SK-N-SH (cell line): ENCODE measurements at regions not wholly inside any gene's neighbourhood (a gene's known extent, or its start where the extent isn't known, plus 50 kb on each side); places are given as distances from the start of the nearest gene placed in this dataset.

Source experiments
- CTCF ChIA-PET: fragments of 300-600, 350-600 bp; formaldehyde crosslinking; extraction: SDS; loops from one replicate; lab custom pipeline; 2021; lab: Yijun Ruan, JAX
- POLR2A ChIA-PET: fragments of 350-600 bp; sonication (Branson Sonifier 250); formaldehyde crosslinking; extraction: SDS; loops from one replicate; lab custom pipeline; 2020; ENCODE audit warnings: antibody characterized with exemption, inconsistent platforms; lab: Yijun Ruan, JAX
- DNase-seq: peaks from one replicate; pipeline ENCODE4 v3.0.0; 2012
- H2AFZ ChIP-seq: fragments of 200-600 bp; sonication (generic); 2 replicates; pipeline ENCODE4 v1.8.1; 2016; ENCODE audit warnings: antibody characterized with exemption, mild to moderate bottlenecking, low read depth
- H3F3A ChIP-seq: fragments of 200-600 bp; sonication (generic); replicated peaks from 2 replicates; pipeline ENCODE3; 2016; ENCODE audit warnings: antibody characterized with exemption, mild to moderate bottlenecking; ENCODE audit not compliant: insufficient read depth
- H3K27ac ChIP-seq, 2 experiments: fragments of 200-500 bp in 1 of 2; fragments of 200-600 bp in 1 of 2; sonication (Bioruptor generic) in 1 of 2; sonication (generic), shearing (Covaris generic) in 1 of 2; 2 replicates each; pipeline versions ENCODE4 v1.5.1 to v1.6.1; 2014 to 2016; ENCODE audit warnings: low read depth in 2 of 2, inconsistent platforms in 1 of 2, low read length in 1 of 2, mild to moderate bottlenecking in 1 of 2, mixed read lengths in 1 of 2
- H3K27me3 ChIP-seq: fragments of 200-600 bp; sonication (generic), shearing (Covaris generic); 2 replicates; pipeline ENCODE4 v1.6.1; 2016; ENCODE audit warnings: mixed run types; ENCODE audit not compliant: insufficient read depth
- H3K36me3 ChIP-seq, 2 experiments: fragments of 200-500 bp in 1 of 2; fragments of 200-600 bp in 1 of 2; sonication (Bioruptor generic) in 1 of 2; sonication (generic) in 1 of 2; replicated peaks in 1 of 2; 2 replicates each; pipeline versions ENCODE3 to v1.5.1; 2014 to 2016; ENCODE audit warnings: low read length in 1 of 2, mild to moderate bottlenecking in 1 of 2; ENCODE audit not compliant: insufficient read depth in 2 of 2, control insufficient read depth in 1 of 2
- H3K4me1 ChIP-seq, 2 experiments: fragments of 200-500 bp in 1 of 2; fragments of 200-600 bp in 1 of 2; sonication (Bioruptor generic) in 1 of 2; sonication (generic), shearing (Covaris generic) in 1 of 2; 2 replicates each; pipeline versions ENCODE4 v1.5.1 to v1.6.1; 2014 to 2016; ENCODE audit warnings: low read depth in 1 of 2, low read length in 1 of 2, mixed run types in 1 of 2; ENCODE audit not compliant: insufficient read depth in 2 of 2, control insufficient read depth in 1 of 2
- H3K4me2 ChIP-seq: fragments of 200-600 bp; sonication (generic), shearing (Covaris generic); 2 replicates; pipeline ENCODE4 v1.6.1; 2017; ENCODE audit warnings: mixed run types
- H3K4me3 ChIP-seq, 2 experiments: fragments of 200-500 bp in 1 of 2; fragments of 200-600 bp in 1 of 2; sonication (Bioruptor generic) in 1 of 2; sonication (generic), shearing (Covaris generic) in 1 of 2; 2 replicates each; pipeline versions ENCODE4 v1.5.1 to v1.8.1; 2014 to 2016; ENCODE audit warnings: low read depth in 2 of 2, inconsistent platforms in 1 of 2, low read length in 1 of 2, mild to moderate bottlenecking in 1 of 2, mixed read lengths in 1 of 2, moderate library complexity in 1 of 2
- H3K79me2 ChIP-seq: fragments of 200-600 bp; sonication (generic); 2 replicates; pipeline ENCODE4 v1.8.1; 2017; ENCODE audit warnings: mild to moderate bottlenecking; ENCODE audit not compliant: insufficient read depth
- H3K9ac ChIP-seq: fragments of 200-600 bp; sonication (generic); 2 replicates; pipeline ENCODE4 v1.6.1; 2017; ENCODE audit warnings: mixed run types
- H3K9me2 ChIP-seq: fragments of 200-600 bp; sonication (generic); 2 replicates; pipeline ENCODE4 v1.6.1; 2017; ENCODE audit warnings: mixed run types
- H3K9me3 ChIP-seq: fragments of 200-600 bp; sonication (generic); 2 replicates; pipeline ENCODE4 v1.6.1; 2017; ENCODE audit warnings: mixed run types, mild to moderate bottlenecking, moderate library complexity
- H4K20me1 ChIP-seq: fragments of 200-600 bp; sonication (generic); 2 replicates; pipeline ENCODE4 v1.6.1; 2017; ENCODE audit warnings: mild to moderate bottlenecking, mixed run types; ENCODE audit not compliant: insufficient read depth
- CHD2 ChIP-seq: fragments of 150-350 bp; IDR thresholded peaks from 2 replicates; pipeline ENCODE4 v1.6.1; 2018; ENCODE audit warnings: low read length; ENCODE audit not compliant: partially characterized antibody
- CTCF ChIP-seq: fragments of 200-600 bp; sonication (generic); IDR thresholded peaks from 2 replicates; pipeline ENCODE4 v1.6.1; 2017; ENCODE audit warnings: antibody characterized with exemption, mild to moderate bottlenecking, moderate library complexity
- EZH2phosphoT487 ChIP-seq: fragments of 200-600 bp; sonication (generic); IDR thresholded peaks from 2 replicates; pipeline ENCODE4 v1.6.1; 2017; ENCODE audit warnings: low read depth, mixed run types, mild to moderate bottlenecking, antibody characterized with exemption, moderate library complexity, borderline replicate concordance
- FOSL2 ChIP-seq: IDR thresholded peaks from 2 replicates; pipeline ENCODE4 v1.4.0; 2012; ENCODE audit warnings: low read depth, mild to moderate bottlenecking, moderate library complexity, borderline replicate concordance
- GABPA ChIP-seq: IDR thresholded peaks from 2 replicates; pipeline ENCODE4 v1.4.0; 2012; ENCODE audit warnings: low read depth, mild to moderate bottlenecking
- IRF3 ChIP-seq: fragments of 150-350 bp; IDR thresholded peaks from 2 replicates; pipeline ENCODE4 v1.6.1; 2016; ENCODE audit warnings: mild to moderate bottlenecking, low read depth, low read length
- JUND ChIP-seq: IDR thresholded peaks from 2 replicates; pipeline ENCODE4 v1.4.0; 2012
- MEF2A ChIP-seq: IDR thresholded peaks from 2 replicates; pipeline ENCODE4 v1.4.0; 2012; ENCODE audit warnings: low read depth, borderline replicate concordance
- NFIC ChIP-seq: IDR thresholded peaks from 2 replicates; pipeline ENCODE4 v1.4.0; 2012; ENCODE audit warnings: borderline replicate concordance
- PBX3 ChIP-seq: IDR thresholded peaks from 2 replicates; pipeline ENCODE4; 2012
- RAD21 ChIP-seq: IDR thresholded peaks from 2 replicates; pipeline ENCODE4 v1.6.1; 2012; ENCODE audit warnings: mild to moderate bottlenecking, low read length
- RCOR1 ChIP-seq: fragments of 150-350 bp; IDR thresholded peaks from 2 replicates; pipeline ENCODE4 v1.6.1; 2017; ENCODE audit warnings: antibody characterized with exemption, low read length
- RFX5 ChIP-seq: IDR thresholded peaks from 2 replicates; pipeline ENCODE4 v1.6.1; 2012; ENCODE audit warnings: mild to moderate bottlenecking, improper control_type of control experiment, low read length
- SMC3 ChIP-seq: IDR thresholded peaks from 2 replicates; pipeline ENCODE4 v1.6.1; 2012; ENCODE audit warnings: low read depth, low read length, improper control_type of control experiment
- TEAD4 ChIP-seq: IDR thresholded peaks from 2 replicates; pipeline ENCODE4 v1.4.0; 2012; ENCODE audit warnings: mild to moderate bottlenecking, borderline replicate concordance; ENCODE audit not compliant: insufficient read depth
- YY1 ChIP-seq: IDR thresholded peaks from 2 replicates; pipeline ENCODE4 v1.4.0; 2012; ENCODE audit warnings: low read depth, mild to moderate bottlenecking
- WGBS: methylation state at CpG from one replicate; pipeline ENCODE4 v1.1.6; 2017; ENCODE audit warnings: low lambda C conversion rate; 5-methylcytosine and 5-hydroxymethylcytosine counted together

GRCh38 chr10:52889611-52890010 is 117.0 kb upstream of the MBL2 start:
- no peak for DNase-seq
- Histone ChIP-seq H3F3A (no peaks in the 10 kb centered on the region), H2AFZ (no peak overlapping the region), H3K36me3 (no peaks in the 10 kb centered on the region), H3K9ac (no peak overlapping the region), H3K4me3 (no peak overlapping the region), H3K27ac (no peak overlapping the region), H4K20me1 (no peaks in the 10 kb centered on the region), H3K4me1 (no peaks in the 10 kb centered on the region), H3K4me2 (no peak overlapping the region), H3K9me2 (no peaks in the 10 kb centered on the region), H3K27me3 (no peaks in the 10 kb centered on the region), H3K9me3 (no peaks in the 10 kb centered on the region), H3K79me2 (no peaks in the 10 kb centered on the region)
- ChIA-PET POLR2A (no interaction called here), CTCF (interaction anchor here (2.0 to 2.1 kb wide), 2 partner anchors 72 to 1513 kb away, joined by 4 to 7 read pairs; no protein-coding TSS in a partner anchor)
- 51% methylated on average over 12 of the region's 12 CpGs for WGBS
- TF ChIP-seq JUND (no peak), RFX5 (no peak), MEF2A (no peak), IRF3 (no peak), TEAD4 (no peak), GABPA (no peak), PBX3 (no peak), FOSL2 (no peak), RCOR1 (no peak), CHD2 (no peak), RAD21 (no peak), YY1 (no peak), EZH2phosphoT487 (no peak), NFIC (no peak)

- Histone ChIP-seq H3K9me3 (no peaks in the 10 kb centered on the region), H4K20me1 (no peaks in the 10 kb centered on the region), H3K9ac (no peak overlapping the region), H3K79me2 (no peaks in the 10 kb centered on the region), H3K36me3 (no peaks in the 10 kb centered on the region), H3K4me3 (no peak overlapping the region; a peak in 1 of 4 replicates), H3F3A (no peaks in the 10 kb centered on the region), H3K4me1 (peaks cover 0 to 5% of the 10 kb centered on the region in 2 experiments; a peak in 1 of 4 replicates), H3K9me2 (no peaks in the 10 kb centered on the region), H3K27ac (no peak overlapping the region), H3K27me3 (no peaks in the 10 kb centered on the region), H3K4me2 (no peak overlapping the region), H2AFZ (no peak overlapping the region)
- TF ChIP-seq GABPA (no peak), CTCF (peak; percentile 80), RAD21 (peak; percentile 94), SMC3 (peak; percentile 66)
- peak; percentile 74 for DNase-seq
- WGBS: 46% methylated on average over 32 of the region's 33 CpGs
- CTCF ChIA-PET: interaction anchor here (0.6 to 2.6 kb wide), 19 partner anchors 8 to 1509 kb away, joined by 3 to 8 read pairs (median 3); no protein-coding TSS in a partner anchor
- POLR2A ChIA-PET: no interaction called here
Observed at GRCh38 chr10:52883996-52884871, 111.7 kb upstream of the MBL2 start.
